Kidney (tissue), 13 donors: ENCODE measurements at regions not wholly inside any gene's neighbourhood (a gene's known extent, or its start where the extent isn't known, plus 50 kb on each side); places are given as distances from the start of the nearest gene placed in this dataset.

ENCODE experiments used
- DNase-seq, 5 donors: peaks; one replicate each; pipeline ENCODE4 v3.0.0-alpha.2; 2013 to 2020
- FAIRE-seq: peaks from 2 replicates; lab custom pipeline; 2012; peaks lifted over from hg19 to GRCh38; lab: Jason Lieb, UNC
- H3K27ac ChIP-seq, 2 donors: one replicate each; pipeline ENCODE4 v1.7.0; 2013; ENCODE audit warnings: low read depth in 2 of 2, low read length in 2 of 2, inconsistent platforms in 1 of 2
- H3K27me3 ChIP-seq: one replicate; pipeline ENCODE4 v1.7.1; 2013; ENCODE audit warnings: low read length, inconsistent platforms; ENCODE audit not compliant: control insufficient read depth, insufficient read depth
- H3K36me3 ChIP-seq, 3 donors: one replicate each; pipeline versions ENCODE4 v1.7.0 to v1.7.1; 2013; ENCODE audit warnings: low read length in 3 of 3, control low read depth in 1 of 3, inconsistent platforms in 1 of 3; ENCODE audit not compliant: insufficient read depth in 3 of 3, control insufficient read depth in 2 of 3
- H3K4me1 ChIP-seq, 3 donors: one replicate each; pipeline versions ENCODE4 v1.7.0 to v1.7.1; 2013; ENCODE audit warnings: low read length in 3 of 3, inconsistent platforms in 1 of 3, low read depth in 1 of 3; ENCODE audit not compliant: control insufficient read depth in 2 of 3, insufficient read depth in 2 of 3
- H3K4me3 ChIP-seq, 3 donors: one replicate each; pipeline versions ENCODE4 v1.7.0 to v1.8.1; 2013; ENCODE audit warnings: low read length in 3 of 3, control low read depth in 1 of 3, inconsistent platforms in 1 of 3
- H3K9ac ChIP-seq, 3 donors: one replicate each; pipeline versions ENCODE4 v1.7.0 to v1.7.1; 2013; ENCODE audit warnings: low read length in 3 of 3, control low read depth in 1 of 3, inconsistent platforms in 1 of 3
- H3K9me3 ChIP-seq, 3 donors: one replicate each; pipeline versions ENCODE4 v1.7.0 to v1.7.1; 2013; ENCODE audit warnings: low read length in 3 of 3, control low read depth in 1 of 3, inconsistent platforms in 1 of 3; ENCODE audit not compliant: control insufficient read depth in 2 of 3, insufficient read depth in 1 of 3
- CTCF ChIP-seq: IDR thresholded peaks from 3 replicates; pipeline ENCODE4 v1.5.1; 2012; ENCODE audit warnings: mild to moderate bottlenecking, moderate library complexity, borderline replicate concordance; ENCODE audit not compliant: insufficient read depth; ENCODE audit errors: extremely low read depth
- intact Hi-C: fragments of 100-400 bp; cut with DNase I; formaldehyde crosslinking; loops from one replicate; pipeline ENCODE4 v1.11.1; 2022
- donor health status: control.
- donor health status: control.
- donor health status: control.
- donor health status: control.
- donor health status: control.
- donor health status: DM: yes; HTN: yes; CAD: no.
- donor health status: Normal renal cell carcinoma (clear cell type).

- Histone ChIP-seq H3K4me1 (no peaks in the 10 kb centered on the region), H3K4me3 (no peak overlapping the region), H3K9ac (no peak overlapping the region), H3K27ac (no peak overlapping the region), H3K27me3 (no peaks in the 10 kb centered on the region), H3K36me3 (no peaks in the 10 kb centered on the region), H3K9me3 (no peaks in the 10 kb centered on the region)
- FAIRE-seq, result no peak
- no peak for DNase-seq
- intact Hi-C loops, result loop anchor here (10.0 kb wide), 1 partner anchor 844 kb away; no protein-coding TSS in a partner anchor
- TF ChIP-seq CTCF, result no peak
Measured at GRCh38 chr3:137100326-137100725, 142.5 kb downstream of the IL20RB start.

- Histone ChIP-seq H3K4me3 (no peak overlapping the region), H3K36me3 (no peaks in the 10 kb centered on the region), H3K27me3 (no peaks in the 10 kb centered on the region), H3K9ac (no peak overlapping the region), H3K9me3 (no peaks in the 10 kb centered on the region), H3K27ac (no peak overlapping the region), H3K4me1 (no peaks in the 10 kb centered on the region)
- no peak for DNase-seq
- FAIRE-seq, result no peak
- no peak for TF ChIP-seq CTCF
- intact Hi-C loops, result loop anchor here (10.0 kb wide), 1 partner anchor 841 kb away; no protein-coding TSS in a partner anchor
Measured at GRCh38 chr3:137103739-137104138, 146.0 kb downstream of the IL20RB start.

GRCh38 chr3:137105277-137105977 lies 147.6 kb downstream of the IL20RB start:
- intact Hi-C loops, result loop anchor here (10.0 kb wide), 1 partner anchor 839 kb away; no protein-coding TSS in a partner anchor
- Histone ChIP-seq H3K9me3 (no peaks in the 10 kb centered on the region), H3K4me3 (no peak overlapping the region), H3K27ac (no peak overlapping the region), H3K4me1 (no peaks in the 10 kb centered on the region), H3K27me3 (no peaks in the 10 kb centered on the region), H3K36me3 (no peaks in the 10 kb centered on the region), H3K9ac (no peak overlapping the region)
- DNase-seq (peak in 3 of 5 donors; percentile 34 to 87 (median 85)), FAIRE-seq (no peak)
- peak; percentile 64 for TF ChIP-seq CTCF
